ENCODE measurements at regions not wholly inside any gene's neighbourhood (a gene's known extent, or its start where the extent isn't known, plus 50 kb on each side); places are given as distances from the start of the nearest gene placed in this dataset.

GRCh38 chr16:54360681-54361080 is 74.1 kb upstream of the IRX3 start:
- DNase-seq (ENCODE audit: low read depth, low spot score), result no peak
- H3K27ac ChIP-seq, result no peak overlapping the region

- no peak for DNase-seq (ENCODE audit: low read depth, low spot score)
- H3K27ac ChIP-seq, result no peak overlapping the region
These were observed 73.0 kb upstream of the IRX3 start for GRCh38 chr16:54359555-54359954.

- no peak overlapping the region for H3K27ac ChIP-seq
- DNase-seq (ENCODE audit: low read depth, low spot score), result no peak
These were observed 72.5 kb upstream of the IRX3 start for GRCh38 chr16:54359081-54359480.

GRCh38 chr16:54356391-54356790 is 69.8 kb upstream of the IRX3 start:
- H3K27ac ChIP-seq, result no peak overlapping the region
- no peak for DNase-seq (ENCODE audit: low read depth, low spot score)

GRCh38 chr16:54355251-54355650 is 68.7 kb upstream of the IRX3 start:
- no peak overlapping the region for H3K27ac ChIP-seq
- peak; percentile 14 for DNase-seq (ENCODE audit: low read depth, low spot score)

GRCh38 chr16:54353097-54353496 is 66.5 kb upstream of the IRX3 start:
- DNase-seq (ENCODE audit: low read depth, low spot score), result no peak
- H3K27ac ChIP-seq, result no peak overlapping the region

GRCh38 chr16:54351171-54351570 is 64.6 kb upstream of the IRX3 start:
- peak overlapping the region; percentile 43 for H3K27ac ChIP-seq
- DNase-seq (ENCODE audit: low read depth, low spot score), result no peak

- H3K27ac ChIP-seq, result peak overlapping the region; percentile 27
- DNase-seq (ENCODE audit: low read depth, low spot score), result peak; percentile 74
These were observed 61.4 kb upstream of the IRX3 start for GRCh38 chr16:54347961-54348360.

GRCh38 chr16:54346041-54346440 is 59.5 kb upstream of the IRX3 start:
- DNase-seq (ENCODE audit: low read depth, low spot score), result no peak

GRCh38 chr16:54344646-54345630 is 58.4 kb upstream of the IRX3 start:
- DNase-seq (ENCODE audit: low read depth, low spot score), result no peak
- H3K27ac ChIP-seq, result no peak overlapping the region

More at GRCh38 chr16:54346041-54346440, 59.5 kb upstream of the IRX3 start:
- no peak overlapping the region for H3K27ac ChIP-seq

GRCh38 chr16:54342966-54343365 is 56.4 kb upstream of the IRX3 start:
- H3K27ac ChIP-seq, result peak overlapping the region; percentile 82
- DNase-seq (ENCODE audit: low read depth, low spot score), result no peak

- DNase-seq (ENCODE audit: low read depth, low spot score), result no peak
- H3K27ac ChIP-seq, result peak overlapping the region; percentile 82
These were observed 55.5 kb upstream of the IRX3 start for GRCh38 chr16:54341892-54342776.

- DNase-seq (ENCODE audit: low read depth, low spot score), result no peak
- no peak overlapping the region for H3K27ac ChIP-seq
These were observed 53.9 kb upstream of the IRX3 start for GRCh38 chr16:54340531-54340930.

- DNase-seq (ENCODE audit: low read depth, low spot score), result no peak
- no peak overlapping the region for H3K27ac ChIP-seq
These were observed 50.1 kb upstream of the IRX3 start for GRCh38 chr16:54336631-54337204.

Data from epithelial cell of prostate (primary cell).